HepG2 (cell line): ENCODE measurements at regions not wholly inside any gene's neighbourhood (a gene's known extent, or its start where the extent isn't known, plus 50 kb on each side); places are given as distances from the start of the nearest gene placed in this dataset.
"Not testable (repeated sequence)": the region's sequence is repeated elsewhere in the genome, so short reads cannot be mapped to it uniquely, and the experiment has no call there.

Experiments used
- ATAC-seq: fragments of 200-7000 bp; cut with Tn5 transposase; 3 replicates; pipeline ENCODE4 v1.9.1; 2020; ENCODE audit warnings: mild to moderate bottlenecking, moderate library complexity
- BruUV-seq: library from RNA; stranded (reverse); fragments of 400-500 nt; replicated peaks from 2 replicates; lab custom pipeline; 2021; lab: Mats Ljungman, UMichigan
- CTCF ChIA-PET: fragments of 300-600 bp; formaldehyde crosslinking; extraction: SDS; loops from one replicate; lab custom pipeline; 2021; ENCODE audit warnings: low total read pairs, inconsistent platforms, low intra/inter-chr PET ratio; lab: Yijun Ruan, JAX
- POLR2A ChIA-PET: fragments of 350-600 bp; sonication (Branson Sonifier 250); formaldehyde crosslinking; loops from one replicate; lab custom pipeline; 2020; ENCODE audit warnings: antibody characterized with exemption, inconsistent platforms; lab: Yijun Ruan, JAX
- DNase-seq: peaks from one replicate; pipeline ENCODE4 v3.0.0-alpha.2; 2015; ENCODE audit warnings: low spot score
- FAIRE-seq: peaks from 3 replicates; lab custom pipeline; 2011; peaks lifted over from hg19 to GRCh38; lab: Jason Lieb, UNC
- H2AFZ ChIP-seq: one replicate; pipeline ENCODE4 v1.6.1; 2011; ENCODE audit warnings: low read length, inconsistent platforms
- H3K27ac ChIP-seq: fragments of 300-600 bp; 3 replicates; pipeline ENCODE4 v1.8.0; 2011; ENCODE audit warnings: mixed run types, mild to moderate bottlenecking, mixed read lengths, low read length, inconsistent platforms; ENCODE audit not compliant: insufficient read depth; ENCODE audit errors: extremely low read length
- H3K27me3 ChIP-seq, 2 experiments: fragments of 200-600 bp in 1 of 2; 2 replicates in 1 of 2; 3 replicates in 1 of 2; pipeline versions ENCODE4 v1.6.0 to v1.8.0; 2011; ENCODE audit warnings: low read length in 2 of 2, mild to moderate bottlenecking in 2 of 2, moderate library complexity in 2 of 2, inconsistent platforms in 1 of 2; ENCODE audit not compliant: insufficient read depth in 2 of 2, control insufficient read depth in 1 of 2
- H3K36me3 ChIP-seq, 2 experiments: fragments of 200-600 bp in 1 of 2; replicated peaks in 1 of 2; 2 replicates in 1 of 2; 3 replicates in 1 of 2; pipeline versions ENCODE4 v1.5.1 to v1.8.0; 2011; ENCODE audit warnings: low read length in 2 of 2, inconsistent platforms in 1 of 2; ENCODE audit not compliant: insufficient read depth in 2 of 2, control insufficient read depth in 1 of 2
- H3K4me1 ChIP-seq: 2 replicates; pipeline ENCODE4 v1.5.1; 2012; ENCODE audit warnings: low read length, inconsistent platforms; ENCODE audit not compliant: insufficient read depth
- H3K4me2 ChIP-seq: 2 replicates; pipeline ENCODE4 v1.6.0; 2011; ENCODE audit warnings: low read depth, low read length, inconsistent platforms
- H3K4me3 ChIP-seq, 3 experiments: fragments of 200-600 bp in 1 of 3; sonication (generic), shearing (Covaris generic) in 1 of 3; replicated peaks in 1 of 3; 2 replicates each; pipeline ENCODE4 v1.5.1; 2011 to 2016; ENCODE audit warnings: low read length in 3 of 3, inconsistent platforms in 2 of 3, low read depth in 2 of 3, mild to moderate bottlenecking in 2 of 3, control low read depth in 1 of 3, mixed read lengths in 1 of 3; ENCODE audit not compliant: insufficient read depth in 1 of 3
- H3K79me2 ChIP-seq: one replicate; pipeline ENCODE4 v1.6.1; 2011; ENCODE audit warnings: low read length, inconsistent platforms; ENCODE audit not compliant: insufficient read depth
- H3K9ac ChIP-seq: 2 replicates; pipeline ENCODE4 v1.6.0; 2011; ENCODE audit warnings: mild to moderate bottlenecking, low read depth, low read length, inconsistent platforms; ENCODE audit not compliant: insufficient read depth
- H3K9me3 ChIP-seq: 2 replicates; pipeline ENCODE4 v1.5.1; 2012; ENCODE audit warnings: mild to moderate bottlenecking, low read length
- H4K20me1 ChIP-seq: 2 replicates; pipeline ENCODE4 v1.6.0; 2011; ENCODE audit warnings: inconsistent platforms, mild to moderate bottlenecking, low read length, moderate library complexity; ENCODE audit not compliant: insufficient read depth
- WGBS: methylation state at CpG from one replicate; pipeline ENCODE4 v1.1.6; 2017; ENCODE audit warnings: low lambda C conversion rate; 5-methylcytosine and 5-hydroxymethylcytosine counted together
- in situ Hi-C: cut with HindIII; loops from 2 replicates; pipeline ENCODE4 v1.10.0; 2017; ENCODE audit warnings: low pct_unique_long_range_greater_than_20kb; ENCODE audit not compliant: extremely low pct_ligation_motif_present
- intact Hi-C: fragments of 100-400 bp; cut with micrococcal nuclease; formaldehyde crosslinking; loops from one replicate; pipeline ENCODE4 v1.10.0; 2022; ENCODE audit not compliant: unreplicated experiment

GRCh38 chr2:111312897-111313607 lies 192.3 kb downstream of the BCL2L11 start:
- DNase-seq, H3K79me2 ChIP-seq, H3K9ac ChIP-seq, H3K4me1 ChIP-seq, H3K27ac ChIP-seq, H2AFZ ChIP-seq, H3K9me3 ChIP-seq, H3K4me2 ChIP-seq, BruUV-seq, in situ Hi-C loops, H4K20me1 ChIP-seq, H3K27me3 ChIP-seq, POLR2A ChIA-PET, H3K36me3 ChIP-seq, FAIRE-seq, ATAC-seq, CTCF ChIA-PET, intact Hi-C loops, H3K4me3 ChIP-seq: not testable (repeated sequence)
- WGBS: 88% methylated on average over 14 of the region's 15 CpGs

GRCh38 chr2:111313711-111314110 lies 193.0 kb downstream of the BCL2L11 start:
- ATAC-seq, H2AFZ ChIP-seq, H3K27me3 ChIP-seq, H4K20me1 ChIP-seq, DNase-seq, BruUV-seq, H3K4me3 ChIP-seq, H3K9me3 ChIP-seq, in situ Hi-C loops, H3K4me1 ChIP-seq, POLR2A ChIA-PET, H3K79me2 ChIP-seq, H3K9ac ChIP-seq, H3K36me3 ChIP-seq, CTCF ChIA-PET, intact Hi-C loops, H3K27ac ChIP-seq, H3K4me2 ChIP-seq: not testable (repeated sequence)
- WGBS: 66% methylated on average over 3 of the region's 3 CpGs
- peak; percentile 72 for FAIRE-seq

GRCh38 chr2:111315188-111315917 lies 194.6 kb downstream of the BCL2L11 start:
- H3K4me3 ChIP-seq, CTCF ChIA-PET, H3K9me3 ChIP-seq, H3K4me1 ChIP-seq, H3K27me3 ChIP-seq, H4K20me1 ChIP-seq, DNase-seq, H2AFZ ChIP-seq, ATAC-seq, intact Hi-C loops, H3K9ac ChIP-seq, H3K27ac ChIP-seq, H3K4me2 ChIP-seq, H3K36me3 ChIP-seq, POLR2A ChIA-PET, in situ Hi-C loops, H3K79me2 ChIP-seq, FAIRE-seq, BruUV-seq: not testable (repeated sequence)
- 97% methylated on average over 10 of the region's 13 CpGs for WGBS

GRCh38 chr2:111316221-111316741 lies 195.6 kb downstream of the BCL2L11 start:
- intact Hi-C loops, CTCF ChIA-PET, H2AFZ ChIP-seq: not testable (repeated sequence)

More at GRCh38 chr2:111316221-111316741, 195.6 kb downstream of the BCL2L11 start:
- FAIRE-seq, ATAC-seq, DNase-seq, H3K4me2 ChIP-seq, H3K27ac ChIP-seq, H3K27me3 ChIP-seq, H3K36me3 ChIP-seq, H3K9me3 ChIP-seq, in situ Hi-C loops, H4K20me1 ChIP-seq, H3K9ac ChIP-seq, H3K4me1 ChIP-seq, POLR2A ChIA-PET, BruUV-seq, H3K4me3 ChIP-seq, H3K79me2 ChIP-seq: not testable (repeated sequence)
- WGBS: 96% methylated on average over 8 of the region's 9 CpGs
